Right forelimb (tissue), 1 donor: ENCODE measurements at regions not wholly inside any gene's neighbourhood (a gene's known extent, or its start where the extent isn't known, plus 50 kb on each side); places are given as distances from the start of the nearest gene placed in this dataset.

ENCODE experiments used
- DNase-seq: peaks from one replicate; pipeline ENCODE4 v3.0.0-alpha.2; 2018

DNA sequence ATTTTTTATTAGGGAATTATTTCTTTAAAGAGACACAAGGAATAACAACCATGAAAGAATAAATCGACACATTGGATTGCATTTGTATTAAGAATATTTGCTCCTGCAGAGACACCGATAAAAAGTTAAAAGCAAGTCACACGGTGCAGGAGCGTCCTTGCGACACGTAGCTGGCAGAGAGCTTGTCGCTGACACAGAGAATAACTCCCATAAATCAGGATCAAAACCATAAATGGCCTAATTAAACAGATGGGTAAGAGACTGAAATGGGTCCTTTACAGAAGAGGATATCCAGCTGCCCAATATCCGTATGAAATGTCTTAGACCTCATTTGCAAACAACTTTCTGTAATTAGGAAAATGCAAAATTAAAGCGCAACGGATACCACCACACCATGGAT lies 126.1 kb upstream of the SNTG2 start:
- no peak for DNase-seq

DNA sequence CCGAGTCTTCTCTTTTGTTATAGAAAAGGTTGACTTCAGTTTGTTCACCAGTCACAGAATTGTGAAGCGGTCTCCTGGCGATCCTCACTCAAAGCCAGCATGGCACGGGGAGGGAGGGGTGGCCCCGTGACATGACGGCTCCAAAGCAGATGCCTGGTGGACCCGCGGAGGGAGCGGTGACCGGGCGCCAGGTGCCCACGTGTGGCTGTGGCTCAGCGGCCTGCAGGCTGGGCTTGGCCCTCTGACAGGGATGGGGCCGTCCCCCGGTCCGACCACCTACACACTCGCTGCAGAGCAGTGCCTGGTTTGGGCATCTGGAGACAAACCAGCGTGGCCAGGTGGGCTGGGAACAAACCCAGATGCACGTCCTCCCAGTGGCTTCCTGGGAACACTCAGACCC lies 129.1 kb upstream of the SNTG2 start:
- DNase-seq: no peak

DNA sequence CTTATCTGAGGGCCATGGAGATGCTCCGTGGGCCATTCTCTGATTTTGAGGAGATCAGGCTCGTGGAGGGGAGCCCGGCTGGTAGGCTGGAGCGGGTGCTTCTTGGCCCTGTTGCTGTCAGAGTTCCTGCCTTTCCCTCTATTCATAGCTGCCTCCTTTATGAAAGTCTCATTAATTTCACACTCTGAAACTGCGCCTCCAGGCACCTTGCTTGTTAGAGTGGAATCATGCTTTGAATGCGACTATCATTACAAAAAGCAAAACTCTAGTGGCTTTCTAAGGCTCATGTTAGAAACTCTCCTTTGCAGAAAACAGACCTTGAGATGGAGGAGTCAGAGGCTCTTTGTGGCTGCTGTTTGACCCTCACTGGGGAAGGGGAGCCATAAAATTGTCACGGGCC lies 131.0 kb upstream of the SNTG2 start:
- DNase-seq: no peak

- DNase-seq: no peak
Measured at GRCh38 chr2:819121-819520, 131.5 kb upstream of the SNTG2 start.

GRCh38 chr2:817336-818015 lies 133.2 kb upstream of the SNTG2 start:
- DNase-seq: no peak

- no peak for DNase-seq
Measured at GRCh38 chr2:816278-816677, 134.4 kb upstream of the SNTG2 start.

DNA sequence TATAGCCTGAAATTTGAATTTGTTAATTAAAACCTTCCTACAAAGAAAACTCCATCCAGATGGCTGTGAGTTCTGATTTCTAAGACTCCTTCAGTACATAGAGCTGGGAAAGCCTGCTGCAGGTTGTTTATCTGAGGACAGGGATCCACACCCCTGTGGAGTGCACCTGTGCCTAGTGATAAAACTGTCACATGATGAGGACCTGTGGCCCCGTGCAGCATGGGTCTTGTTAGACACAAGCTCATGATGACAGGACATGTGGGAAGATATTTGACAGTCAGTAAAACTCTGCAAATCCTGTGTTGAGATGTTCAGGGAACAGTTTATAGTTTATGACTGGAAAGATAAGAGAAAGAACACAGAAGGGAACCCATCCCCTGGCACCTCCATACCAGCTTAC lies 133.2 kb upstream of the TMEM18 start:
- no peak for DNase-seq

- DNase-seq: no peak
Measured at GRCh38 chr2:807300-807699, 130.1 kb upstream of the TMEM18 start.

GRCh38 chr2:805664-806063 lies 128.5 kb upstream of the TMEM18 start:
- DNase-seq: no peak

GRCh38 chr2:797993-798392 lies 120.8 kb upstream of the TMEM18 start:
- no peak for DNase-seq

GRCh38 chr2:797556-797955 lies 120.3 kb upstream of the TMEM18 start:
- DNase-seq: no peak

GRCh38 chr2:796141-796985 lies 119.2 kb upstream of the TMEM18 start:
- no peak for DNase-seq

GRCh38 chr2:795531-796041 lies 118.4 kb upstream of the TMEM18 start:
- peak; percentile 80 for DNase-seq

- peak; percentile 53 for DNase-seq
Measured at GRCh38 chr2:794554-795241, 117.5 kb upstream of the TMEM18 start.

- DNase-seq: no peak
Measured at GRCh38 chr2:793236-793635, 116.0 kb upstream of the TMEM18 start.

DNA sequence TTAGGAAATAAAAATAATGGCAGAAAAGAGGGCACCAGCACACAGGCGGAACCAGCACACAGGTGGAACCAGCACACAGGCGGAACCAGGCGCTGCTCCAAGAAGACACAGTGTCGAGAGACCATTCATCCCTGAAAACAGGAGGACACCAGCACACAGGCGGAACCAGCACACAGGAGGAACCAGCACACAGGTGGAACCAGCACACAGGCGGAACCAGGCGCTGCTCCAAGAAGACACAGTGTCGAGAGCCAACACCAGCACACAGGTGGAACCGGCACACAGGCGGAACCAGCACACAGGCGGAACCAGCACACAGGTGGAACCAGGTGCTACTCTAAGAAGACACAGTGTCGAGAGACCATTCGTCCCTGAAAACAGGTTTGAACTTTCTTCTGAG lies 115.5 kb upstream of the TMEM18 start:
- DNase-seq: no peak

DNA sequence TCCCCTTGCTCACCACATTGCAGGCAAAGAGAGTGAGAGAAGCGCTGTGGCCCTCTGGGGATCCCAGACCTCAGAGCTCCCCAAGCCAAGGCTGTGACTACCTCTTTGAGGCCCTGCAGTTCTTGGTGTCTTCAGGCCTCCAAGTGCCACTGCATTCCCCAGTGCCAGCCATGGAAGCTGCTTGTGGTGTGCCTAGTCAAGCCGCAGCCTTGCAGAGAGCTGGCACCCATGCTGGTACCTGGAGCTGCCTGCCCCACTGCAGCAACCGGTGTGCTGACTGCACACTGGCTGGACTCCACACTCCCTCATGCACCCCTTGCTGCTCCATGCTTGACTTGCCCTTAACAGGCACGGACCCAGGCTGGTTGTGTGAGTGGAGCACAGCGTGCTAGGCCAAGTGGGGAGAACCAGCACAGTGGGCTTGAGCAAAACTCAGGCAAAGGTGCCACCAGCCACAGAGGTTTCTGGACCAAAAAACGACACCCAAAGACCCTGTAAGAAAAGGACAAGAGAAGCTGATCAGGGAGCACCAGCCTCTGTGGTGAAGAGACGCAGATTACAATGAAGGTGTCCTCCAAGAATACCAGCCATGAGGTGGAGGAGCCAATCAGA lies 113.5 kb upstream of the TMEM18 start:
- no peak for DNase-seq

DNA sequence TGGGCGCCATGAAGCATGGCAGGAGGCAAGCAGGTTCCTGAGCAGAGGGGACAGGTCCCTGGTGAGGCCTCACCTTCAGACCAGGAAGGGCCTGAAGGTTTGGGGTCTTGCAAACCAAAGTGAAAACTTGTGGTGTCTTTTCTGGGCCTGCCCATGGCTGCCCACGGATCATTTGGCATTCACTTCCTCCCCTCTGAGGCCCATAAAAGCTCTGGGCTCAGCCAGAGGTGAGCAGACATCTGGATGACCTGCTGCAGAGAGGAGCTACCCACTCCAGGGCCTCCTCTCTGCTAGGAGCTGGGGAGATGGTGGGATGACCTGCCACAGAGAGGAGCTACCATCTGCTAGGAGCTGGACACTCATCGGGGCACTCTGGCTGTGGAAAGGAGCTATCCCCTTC lies 112.9 kb upstream of the TMEM18 start:
- no peak for DNase-seq

- no peak for DNase-seq
Measured at GRCh38 chr2:789529-789928, 112.3 kb upstream of the TMEM18 start.

DNA sequence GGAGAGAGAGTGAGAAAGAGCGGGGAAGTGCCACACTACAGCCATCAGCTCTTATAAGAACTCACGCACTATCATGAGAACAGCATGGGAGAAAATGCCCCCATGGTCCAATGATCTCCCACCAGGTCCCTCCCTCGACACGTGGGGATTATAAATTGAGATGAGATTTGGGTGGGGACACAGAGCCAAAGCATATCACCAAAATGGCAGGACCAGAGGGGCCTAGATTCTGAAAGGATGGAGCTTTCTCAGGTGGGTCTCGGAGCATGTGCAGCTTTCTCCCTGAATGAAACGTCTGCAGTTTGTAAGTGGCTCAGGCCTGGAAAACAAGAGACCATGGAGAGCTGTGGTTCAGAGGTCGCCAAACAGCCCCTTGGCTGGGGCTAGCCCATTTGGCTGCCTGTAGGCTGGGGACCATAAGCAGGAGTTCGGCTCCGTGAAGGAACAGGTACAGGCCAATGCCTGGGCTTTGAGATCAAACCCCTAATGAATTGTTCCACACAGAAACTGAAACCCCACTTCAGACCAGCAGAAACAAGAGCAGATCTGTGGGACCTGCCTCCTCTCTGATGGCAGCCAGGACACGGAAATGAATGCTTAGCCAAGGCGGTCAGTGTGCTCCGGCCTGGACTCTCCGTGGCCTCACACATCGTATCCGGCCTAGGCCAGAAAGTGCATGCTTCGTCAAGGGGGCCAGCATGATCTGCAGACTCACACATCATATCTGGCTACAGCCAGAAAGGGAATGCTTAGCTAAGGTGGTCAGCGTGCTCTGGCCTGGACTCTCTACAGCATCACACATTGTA lies 111.2 kb upstream of the TMEM18 start:
- no peak for DNase-seq

- no peak for DNase-seq
Measured at GRCh38 chr2:784753-785152, 107.5 kb upstream of the TMEM18 start.

DNA sequence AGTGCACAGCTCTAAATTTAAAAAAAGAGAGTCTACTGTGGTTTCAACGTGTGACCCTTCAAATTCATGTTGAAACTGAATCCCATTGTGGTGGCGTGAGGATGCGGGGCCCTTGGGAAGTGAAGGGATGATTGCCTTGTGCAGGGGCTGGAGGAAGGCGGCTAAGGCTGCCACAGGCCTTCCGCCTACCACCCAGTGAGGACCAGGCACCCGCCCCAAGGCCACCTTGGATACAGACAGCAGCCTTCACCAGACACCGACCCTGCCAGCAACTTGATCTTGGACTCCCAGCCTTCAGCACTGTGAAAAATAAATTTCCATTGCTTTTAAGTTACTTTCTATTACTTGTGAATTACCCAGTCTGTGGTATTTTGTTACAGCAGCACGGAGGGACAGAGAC lies 103.4 kb upstream of the TMEM18 start:
- no peak for DNase-seq
